Naive B cell (primary cell): ENCODE measurements at regions not wholly inside any gene's neighbourhood (a gene's known extent, or its start where the extent isn't known, plus 50 kb on each side); places are given as distances from the start of the nearest gene placed in this dataset.
A peak's percentile ranks its signal among the peaks of the same experiment; 100 is the strongest.

Source experiments
- ATAC-seq, 2 donors: fragments of 150-1000 bp; cut with Tn5 transposase; 2 replicates each; pipeline ENCODE4 v1.10.0; 2021; ENCODE audit warnings: low read depth in 2 of 2, mild to moderate bottlenecking in 2 of 2, moderate library complexity in 2 of 2
- DNase-seq: peaks from one replicate; pipeline ENCODE4 v3.0.0; 2022
- H3K27ac Mint-ChIP-seq, 6 donors: one replicate each; pipeline ENCODE4 v1.8.0; 2020 to 2022; ENCODE audit warnings: mild to moderate bottlenecking in 6 of 6, mixed read lengths in 6 of 6, moderate library complexity in 5 of 6, inconsistent platforms in 2 of 6
- H3K27me3 Mint-ChIP-seq, 3 donors: one replicate each; pipeline ENCODE4 v1.8.0; 2021 to 2022; ENCODE audit warnings: mixed read lengths in 3 of 3, mild to moderate bottlenecking in 1 of 3
- H3K36me3 Mint-ChIP-seq, 2 donors: one replicate each; pipeline ENCODE4 v1.8.0; 2020 to 2022; ENCODE audit warnings: mixed read lengths in 2 of 2, inconsistent platforms in 1 of 2, mild to moderate bottlenecking in 1 of 2
- H3K4me1 Mint-ChIP-seq, 3 donors: one replicate each; pipeline ENCODE4 v1.8.0; 2020 to 2022; ENCODE audit warnings: mixed read lengths in 3 of 3, inconsistent platforms in 1 of 3, mild to moderate bottlenecking in 1 of 3, moderate library complexity in 1 of 3
- H3K4me3 Mint-ChIP-seq, 8 donors: one replicate each; pipeline ENCODE4 v1.8.0; 2020 to 2022; ENCODE audit warnings: mild to moderate bottlenecking in 8 of 8, mixed read lengths in 8 of 8, moderate library complexity in 8 of 8, inconsistent platforms in 2 of 8
- H3K9me3 Mint-ChIP-seq, 7 donors: one replicate each; pipeline ENCODE4 v1.8.0; 2020 to 2022; ENCODE audit warnings: mixed read lengths in 7 of 7, mild to moderate bottlenecking in 5 of 7, inconsistent platforms in 2 of 7, moderate library complexity in 1 of 7

GRCh38 chr12:25424211-25424731 lies 128.8 kb downstream of the LMNTD1 start:
- H3K36me3 Mint-ChIP-seq = no peaks in the 10 kb centered on the region
- no peak for ATAC-seq
- H3K4me1 Mint-ChIP-seq = no peaks in the 10 kb centered on the region
- DNase-seq = no peak
- peaks cover 0 to 6% (median 0%) of the 10 kb centered on the region in 3 donors for H3K27me3 Mint-ChIP-seq
- no peak overlapping the region for H3K4me3 Mint-ChIP-seq
- no peak overlapping the region for H3K27ac Mint-ChIP-seq
- no peaks in the 10 kb centered on the region for H3K9me3 Mint-ChIP-seq

- H3K4me3 Mint-ChIP-seq = no peak overlapping the region
- H3K27me3 Mint-ChIP-seq = peaks cover 0 to 6% (median 0%) of the 10 kb centered on the region in 3 donors
- ATAC-seq (no peak), DNase-seq (no peak)
- H3K9me3 Mint-ChIP-seq = no peaks in the 10 kb centered on the region
- H3K4me1 Mint-ChIP-seq = no peaks in the 10 kb centered on the region
- H3K36me3 Mint-ChIP-seq = no peaks in the 10 kb centered on the region
- no peak overlapping the region for H3K27ac Mint-ChIP-seq
These were observed 129.6 kb downstream of the LMNTD1 start for GRCh38 chr12:25423355-25424050.

- H3K27me3 Mint-ChIP-seq = peaks cover 0 to 6% (median 0%) of the 10 kb centered on the region in 3 donors
- H3K36me3 Mint-ChIP-seq = no peaks in the 10 kb centered on the region
- no peaks in the 10 kb centered on the region for H3K9me3 Mint-ChIP-seq
- no peak overlapping the region for H3K27ac Mint-ChIP-seq
- no peak for DNase-seq
- no peak for ATAC-seq
- no peak overlapping the region for H3K4me3 Mint-ChIP-seq
- H3K4me1 Mint-ChIP-seq = no peaks in the 10 kb centered on the region
These were observed 130.8 kb downstream of the LMNTD1 start for GRCh38 chr12:25422241-25422640.

GRCh38 chr12:25421651-25422167 lies 131.4 kb downstream of the LMNTD1 start:
- H3K9me3 Mint-ChIP-seq = no peaks in the 10 kb centered on the region
- no peak for ATAC-seq
- peaks cover 0 to 6% (median 0%) of the 10 kb centered on the region in 3 donors for H3K27me3 Mint-ChIP-seq
- H3K4me3 Mint-ChIP-seq = no peak overlapping the region
- no peak for DNase-seq
- H3K27ac Mint-ChIP-seq = peak overlapping the region in 1 of 6 donors; percentile 14
- no peaks in the 10 kb centered on the region for H3K4me1 Mint-ChIP-seq
- H3K36me3 Mint-ChIP-seq = no peaks in the 10 kb centered on the region

- DNase-seq = no peak
- H3K4me1 Mint-ChIP-seq = no peaks in the 10 kb centered on the region
- no peak overlapping the region for H3K27ac Mint-ChIP-seq
- H3K4me3 Mint-ChIP-seq = no peak overlapping the region
- no peaks in the 10 kb centered on the region for H3K36me3 Mint-ChIP-seq
- ATAC-seq = no peak
- H3K27me3 Mint-ChIP-seq = peaks cover 0 to 6% (median 0%) of the 10 kb centered on the region in 3 donors
- H3K9me3 Mint-ChIP-seq = no peaks in the 10 kb centered on the region
These were observed 133.0 kb downstream of the LMNTD1 start for GRCh38 chr12:25420116-25420515.

- Mint-ChIP-seq H3K9me3 (no peaks in the 10 kb centered on the region), H3K4me3 (no peak overlapping the region), H3K4me1 (no peaks in the 10 kb centered on the region), H3K36me3 (no peaks in the 10 kb centered on the region), H3K27ac (no peak overlapping the region), H3K27me3 (peaks cover 0 to 6% (median 0%) of the 10 kb centered on the region in 3 donors)
- ATAC-seq (no peak), DNase-seq (no peak)
These were observed 133.5 kb downstream of the LMNTD1 start for GRCh38 chr12:25419595-25419994.

GRCh38 chr12:25417071-25417470 lies 136.0 kb downstream of the LMNTD1 start:
- DNase-seq = no peak
- peaks cover 0 to 6% (median 5%) of the 10 kb centered on the region in 3 donors for H3K27me3 Mint-ChIP-seq
- H3K4me3 Mint-ChIP-seq = no peak overlapping the region
- H3K27ac Mint-ChIP-seq = no peak overlapping the region
- H3K4me1 Mint-ChIP-seq = no peaks in the 10 kb centered on the region
- no peaks in the 10 kb centered on the region for H3K36me3 Mint-ChIP-seq
- H3K9me3 Mint-ChIP-seq = peaks cover 0 to 2% (median 0%) of the 10 kb centered on the region in 7 donors
- no peak for ATAC-seq

- DNase-seq (no peak), ATAC-seq (no peak)
- H3K4me1 Mint-ChIP-seq = no peaks in the 10 kb centered on the region
- no peak overlapping the region for H3K4me3 Mint-ChIP-seq
- no peak overlapping the region for H3K27ac Mint-ChIP-seq
- H3K36me3 Mint-ChIP-seq = no peaks in the 10 kb centered on the region
- peaks cover 0 to 2% (median 0%) of the 10 kb centered on the region in 7 donors for H3K9me3 Mint-ChIP-seq
- peaks cover 0 to 6% (median 5%) of the 10 kb centered on the region in 3 donors for H3K27me3 Mint-ChIP-seq
These were observed 136.6 kb downstream of the LMNTD1 start for GRCh38 chr12:25416516-25416915.

- no peaks in the 10 kb centered on the region for H3K4me1 Mint-ChIP-seq
- H3K4me3 Mint-ChIP-seq = peak overlapping the region in 1 of 8 donors; percentile 21
- peaks cover 0 to 2% (median 0%) of the 10 kb centered on the region in 7 donors for H3K9me3 Mint-ChIP-seq
- H3K36me3 Mint-ChIP-seq = no peaks in the 10 kb centered on the region
- H3K27me3 Mint-ChIP-seq = peaks cover 0 to 5% (median 5%) of the 10 kb centered on the region in 3 donors
- DNase-seq = no peak
- no peak for ATAC-seq
- no peak overlapping the region for H3K27ac Mint-ChIP-seq
These were observed 138.1 kb downstream of the LMNTD1 start for GRCh38 chr12:25415004-25415403.

GRCh38 chr12:25412735-25413134 lies 140.3 kb downstream of the LMNTD1 start:
- H3K36me3 Mint-ChIP-seq = no peaks in the 10 kb centered on the region
- DNase-seq (no peak), ATAC-seq (no peak)
- H3K4me3 Mint-ChIP-seq = no peak overlapping the region
- peaks cover 0 to 2% (median 0%) of the 10 kb centered on the region in 7 donors for H3K9me3 Mint-ChIP-seq
- no peaks in the 10 kb centered on the region for H3K4me1 Mint-ChIP-seq
- H3K27me3 Mint-ChIP-seq = peaks cover 0 to 5% (median 0%) of the 10 kb centered on the region in 3 donors
- no peak overlapping the region for H3K27ac Mint-ChIP-seq

GRCh38 chr12:25404955-25405354 lies 148.1 kb downstream of the LMNTD1 start:
- no peak for ATAC-seq
- no peak overlapping the region for H3K4me3 Mint-ChIP-seq
- H3K9me3 Mint-ChIP-seq = peaks cover 3 to 12% (median 8%) of the 10 kb centered on the region in 7 donors
- peaks cover 0 to 10% (median 0%) of the 10 kb centered on the region in 3 donors for H3K27me3 Mint-ChIP-seq
- no peak for DNase-seq
- H3K36me3 Mint-ChIP-seq = peaks cover 0 to 14% of the 10 kb centered on the region in 2 donors
- peak overlapping the region in 1 of 6 donors; percentile 9 for H3K27ac Mint-ChIP-seq
- no peaks in the 10 kb centered on the region for H3K4me1 Mint-ChIP-seq

- Mint-ChIP-seq H3K27me3 (peaks cover 0 to 14% (median 0%) of the 10 kb centered on the region in 3 donors), H3K36me3 (peaks cover 0 to 14% of the 10 kb centered on the region in 2 donors), H3K9me3 (peaks cover 3 to 12% (median 8%) of the 10 kb centered on the region in 7 donors), H3K4me3 (no peak overlapping the region), H3K27ac (no peak overlapping the region), H3K4me1 (peaks cover 0 to 3% (median 0%) of the 10 kb centered on the region in 3 donors)
- no peak for ATAC-seq
- no peak for DNase-seq
These were observed 151.0 kb upstream of the KRAS start for GRCh38 chr12:25401547-25402345.

GRCh38 chr12:25397001-25397400 lies 146.3 kb upstream of the KRAS start:
- no peak for DNase-seq
- peaks cover 0 to 8% of the 10 kb centered on the region in 2 donors for H3K36me3 Mint-ChIP-seq
- H3K27me3 Mint-ChIP-seq = peaks cover 0 to 9% (median 0%) of the 10 kb centered on the region in 3 donors
- H3K4me3 Mint-ChIP-seq = no peak overlapping the region
- no peak overlapping the region for H3K27ac Mint-ChIP-seq
- peaks cover 6 to 9% (median 8%) of the 10 kb centered on the region in 3 donors for H3K4me1 Mint-ChIP-seq
- ATAC-seq = no peak
- peaks cover 0 to 12% (median 5%) of the 10 kb centered on the region in 7 donors for H3K9me3 Mint-ChIP-seq
